GM04504 (cell line): ENCODE measurements at regions not wholly inside any gene's neighbourhood (a gene's known extent, or its start where the extent isn't known, plus 50 kb on each side); places are given as distances from the start of the nearest gene placed in this dataset.

Experiments used
- DNase-seq: peaks from one replicate; pipeline ENCODE4 v3.0.0-alpha.2; 2012; ENCODE audit warnings: low read depth

- DNase-seq = no peak
Observed at GRCh38 chr3:105210141-105210540, 156.6 kb upstream of the ALCAM start.

- DNase-seq = no peak
Observed at GRCh38 chr3:105214590-105214989, 152.1 kb upstream of the ALCAM start.

- DNase-seq = no peak
Observed at GRCh38 chr3:105222568-105223093, 144.1 kb upstream of the ALCAM start.

- no peak for DNase-seq
Observed at GRCh38 chr3:105223815-105224214, 142.9 kb upstream of the ALCAM start.

DNA sequence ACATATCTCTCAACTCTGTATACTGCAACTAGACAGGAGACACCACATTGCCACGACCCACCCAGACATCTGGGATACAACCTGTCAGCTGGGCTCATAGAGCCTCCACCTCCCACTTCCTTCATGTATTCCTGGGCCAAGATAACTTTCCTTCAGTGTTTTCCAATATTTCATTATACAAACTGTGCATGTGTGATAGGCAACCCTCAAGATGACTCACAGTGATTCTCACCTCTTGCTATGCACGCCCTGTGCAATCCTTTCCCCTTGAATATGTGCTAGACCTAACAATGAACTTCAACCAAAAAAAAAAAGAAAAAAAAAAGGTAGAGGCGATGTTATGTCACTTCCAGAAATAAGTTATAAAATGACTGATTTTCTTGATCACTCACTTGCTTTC lies 138.0 kb upstream of the ALCAM start:
- DNase-seq = no peak

DNA sequence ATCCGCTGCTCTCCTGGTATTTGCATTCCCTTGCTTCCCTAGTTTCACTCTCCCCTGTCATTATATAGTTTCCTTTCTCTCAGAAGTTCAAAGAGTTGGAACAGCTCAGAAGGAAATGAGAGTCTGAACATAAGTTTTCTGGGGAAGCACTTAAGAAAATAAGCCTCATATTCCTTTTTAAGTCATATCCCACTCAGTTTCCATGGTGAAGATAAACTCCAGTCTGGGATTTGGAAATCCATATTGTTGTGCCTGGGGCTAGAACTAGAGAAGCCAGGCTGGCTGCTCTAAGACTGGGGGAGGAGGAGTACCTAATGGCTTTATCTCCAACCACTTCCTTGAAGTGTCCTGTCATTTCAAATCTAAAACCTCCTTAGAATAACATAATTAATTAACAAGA lies 134.2 kb upstream of the ALCAM start:
- DNase-seq = no peak

DNA sequence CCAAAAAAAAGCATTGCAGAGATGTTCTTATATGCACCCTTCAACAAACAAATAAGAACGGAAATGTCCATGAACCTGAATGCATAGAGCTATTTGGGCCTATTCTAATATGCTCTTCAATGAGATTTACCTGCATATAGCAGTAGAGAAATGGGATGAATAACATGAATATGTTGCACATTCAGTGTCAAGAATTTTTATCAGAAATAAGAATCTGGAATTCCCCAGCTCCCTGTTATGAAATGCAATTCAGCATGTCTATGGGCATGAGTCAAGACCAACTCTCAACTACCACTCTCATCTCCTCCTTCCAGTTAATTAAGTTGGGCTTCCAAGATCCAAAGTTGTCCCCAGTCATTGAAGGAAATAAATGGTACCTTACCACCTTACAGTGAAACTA lies 133.7 kb upstream of the ALCAM start:
- no peak for DNase-seq

- DNase-seq = no peak
Observed at GRCh38 chr3:105235221-105235620, 131.5 kb upstream of the ALCAM start.

GRCh38 chr3:105235785-105236184 lies 130.9 kb upstream of the ALCAM start:
- no peak for DNase-seq

GRCh38 chr3:105238367-105238766 lies 128.3 kb upstream of the ALCAM start:
- DNase-seq = no peak

GRCh38 chr3:105243076-105243475 lies 123.6 kb upstream of the ALCAM start:
- DNase-seq = no peak

DNA sequence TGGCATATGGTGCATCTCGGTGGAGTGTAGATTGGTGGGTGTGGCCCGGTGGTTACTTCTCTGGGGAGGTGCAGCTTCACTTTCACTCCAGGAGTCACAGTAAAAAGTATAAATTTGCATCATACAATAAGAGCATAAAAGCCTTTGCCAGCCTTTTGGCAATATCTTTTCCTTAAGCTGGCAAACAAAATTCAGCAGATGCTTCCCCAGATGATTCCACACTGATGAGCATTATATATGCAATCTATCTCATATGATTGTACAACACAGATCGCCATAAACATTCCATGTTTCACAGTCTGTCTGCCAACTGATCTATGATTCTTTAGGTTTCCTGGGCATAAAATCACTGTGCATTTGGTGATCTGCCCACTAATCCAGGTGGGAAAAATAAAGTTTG lies 120.2 kb upstream of the ALCAM start:
- DNase-seq = no peak

DNA sequence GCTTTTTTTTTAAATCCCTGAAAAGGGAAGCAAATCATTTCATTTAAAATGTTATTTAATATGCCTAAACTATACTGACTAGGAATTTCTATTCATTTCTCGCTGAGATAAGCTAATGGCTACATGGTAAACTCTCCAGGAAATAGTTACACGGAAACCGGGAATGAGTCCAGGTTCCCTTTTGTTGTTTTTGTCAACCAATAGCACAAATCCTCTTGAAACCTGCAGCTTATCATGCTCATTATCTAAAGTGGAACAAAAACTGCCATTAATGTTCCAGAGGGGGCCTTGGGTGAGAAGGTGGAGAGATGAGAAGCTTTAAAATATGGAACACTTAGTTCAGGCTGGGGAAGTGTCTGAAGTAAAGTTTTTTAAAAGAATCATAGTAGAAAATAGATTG lies 113.5 kb upstream of the ALCAM start:
- DNase-seq = no peak

DNA sequence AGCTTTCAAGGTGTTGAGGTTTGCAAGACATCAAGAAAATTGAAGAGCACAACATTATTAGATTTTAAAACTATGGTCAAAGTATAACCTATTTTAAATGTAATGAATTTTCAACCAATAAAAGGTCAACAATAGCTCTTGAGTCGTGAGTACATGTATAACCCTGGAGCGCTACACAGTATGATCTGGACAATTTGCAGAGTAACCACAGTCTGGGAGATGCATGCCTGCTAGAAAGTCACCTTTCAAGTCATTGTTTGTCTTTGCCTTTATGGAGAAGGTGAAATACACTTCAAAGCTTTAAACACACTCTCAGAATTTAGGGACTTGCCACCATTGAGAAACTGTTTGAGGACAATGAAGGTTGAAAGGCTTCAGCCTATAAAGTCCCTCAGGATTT lies 112.6 kb upstream of the ALCAM start:
- DNase-seq = no peak

- DNase-seq = no peak
Observed at GRCh38 chr3:105255350-105255749, 111.4 kb upstream of the ALCAM start.

DNA sequence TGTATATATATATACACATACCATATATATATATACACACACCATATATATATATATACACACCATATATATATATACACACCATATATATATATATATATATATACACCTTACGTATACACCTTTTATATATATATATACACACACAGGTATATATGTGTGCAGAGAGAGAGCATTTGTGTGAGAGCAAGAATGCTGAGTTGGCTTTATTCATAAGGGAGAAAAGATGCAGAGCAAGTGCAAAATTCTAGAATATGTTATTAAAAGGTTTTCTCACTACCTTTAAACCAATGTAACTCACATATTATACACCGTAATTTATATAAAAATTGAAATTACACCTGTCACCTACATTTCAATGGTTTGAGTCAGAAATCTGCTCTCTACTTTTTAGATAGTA lies 107.2 kb upstream of the ALCAM start:
- DNase-seq = no peak

DNA sequence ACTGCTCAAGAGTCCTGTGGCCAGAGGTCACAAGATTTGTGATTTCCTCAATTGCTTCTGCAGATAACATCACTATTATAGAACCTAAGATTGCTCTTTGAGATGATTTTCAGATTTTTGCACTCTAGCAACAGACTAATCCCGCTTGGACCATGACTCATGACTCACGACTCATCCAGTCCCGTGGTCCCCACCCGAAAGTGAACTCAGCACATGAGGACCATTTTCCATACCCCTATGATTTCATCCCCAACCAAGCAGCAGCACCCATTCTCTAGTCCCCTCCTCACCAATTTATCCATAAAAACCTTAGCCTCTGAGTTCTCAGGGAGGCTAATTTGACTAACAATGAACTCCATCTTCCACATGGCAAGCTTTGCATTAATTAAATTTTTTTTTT lies 106.3 kb upstream of the ALCAM start:
- no peak for DNase-seq

- no peak for DNase-seq
Observed at GRCh38 chr3:105274536-105274935, 92.2 kb upstream of the ALCAM start.

GRCh38 chr3:105274958-105275357 lies 91.8 kb upstream of the ALCAM start:
- peak; percentile 42 for DNase-seq

GRCh38 chr3:105277656-105278055 lies 89.1 kb upstream of the ALCAM start:
- DNase-seq = peak; percentile 23

GRCh38 chr3:105278688-105279087 lies 88.0 kb upstream of the ALCAM start:
- no peak for DNase-seq

DNA sequence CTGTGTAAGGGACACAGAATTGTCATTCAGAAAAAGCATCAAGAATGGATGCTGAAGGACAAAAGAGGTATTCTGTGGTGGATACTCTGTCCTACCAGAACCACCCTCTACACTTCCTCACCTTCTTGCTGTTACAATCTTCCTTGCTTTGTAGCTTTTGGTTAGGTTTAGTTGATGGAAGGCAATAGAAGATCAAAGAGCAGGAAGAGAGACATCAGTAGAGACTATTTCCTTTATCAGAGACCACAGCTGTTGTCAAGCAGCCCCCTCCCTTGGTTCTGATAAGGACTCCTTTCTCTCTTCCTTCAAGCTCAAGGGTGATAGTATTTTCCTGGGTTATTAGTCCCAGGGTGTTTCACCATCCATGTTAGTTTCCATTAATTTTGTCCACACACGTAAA lies 84.7 kb upstream of the ALCAM start:
- DNase-seq = no peak

GRCh38 chr3:105284876-105285275 lies 81.8 kb upstream of the ALCAM start:
- no peak for DNase-seq

DNA sequence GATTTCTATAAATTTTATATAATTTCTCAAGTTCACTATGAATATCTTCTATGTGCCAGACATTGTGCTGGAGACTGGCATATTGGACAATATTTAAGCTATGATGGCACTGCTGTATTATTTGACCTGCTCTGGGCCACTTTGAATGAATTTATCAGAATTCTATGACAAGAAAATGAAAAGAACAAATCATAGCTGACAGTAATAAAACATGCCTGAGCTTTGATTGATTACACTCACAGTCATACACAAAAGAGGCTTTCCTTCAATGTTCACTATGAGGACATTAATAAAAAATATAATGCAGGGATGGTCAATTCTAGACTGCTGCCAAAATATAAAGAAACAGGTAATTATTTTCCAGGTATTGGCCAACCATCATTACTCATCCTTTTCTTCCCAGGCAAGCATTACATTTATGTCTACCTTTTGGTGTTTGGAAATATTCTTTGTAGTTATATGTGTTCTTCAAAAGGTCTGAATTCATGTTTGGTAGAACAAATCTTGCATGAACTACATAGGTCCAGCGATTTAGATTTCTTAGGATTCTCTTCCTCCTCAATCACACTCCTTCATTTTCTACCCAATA lies 81.0 kb upstream of the ALCAM start:
- no peak for DNase-seq

DNA sequence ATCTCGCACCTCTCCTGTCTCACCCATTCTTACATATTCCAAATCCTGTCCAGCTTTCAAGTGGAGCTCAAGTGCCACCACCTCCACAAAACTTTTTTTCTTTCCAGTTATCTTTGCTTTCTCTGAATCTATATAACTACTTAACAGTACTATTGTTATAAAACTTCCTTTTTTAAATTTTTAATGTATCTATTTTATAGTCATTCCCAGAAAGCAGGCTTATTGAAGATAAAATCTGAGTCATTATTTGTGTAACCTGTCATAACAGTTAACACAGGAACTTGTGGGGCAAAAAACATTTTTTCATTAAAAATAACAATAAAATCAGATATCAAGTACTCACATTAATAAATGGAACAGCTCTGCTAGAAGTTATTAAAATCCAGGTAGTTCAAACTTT lies 73.3 kb upstream of the ALCAM start:
- DNase-seq = no peak
